ENCODE measurements at regions not wholly inside any gene's neighbourhood (a gene's known extent, or its start where the extent isn't known, plus 50 kb on each side); places are given as distances from the start of the nearest gene placed in this dataset.

- Histone ChIP-seq H3K9me3 (ENCODE audit: control insufficient read depth in 2 of 2, insufficient read depth in 1 of 2, low read depth in 1 of 2, low read length in 1 of 2) (no peaks in the 10 kb centered on the region), H3K27me3 (ENCODE audit: control insufficient read depth in 3 of 3, insufficient read depth in 3 of 3, low read length in 3 of 3) (peaks cover 0 to 3% (median 0%) of the 10 kb centered on the region in 3 donors), H3K4me3 (ENCODE audit: low read depth in 1 of 3, low read length in 3 of 3) (no peak overlapping the region), H3K4me1 (ENCODE audit: control insufficient read depth in 3 of 3, insufficient read depth in 2 of 3, low read depth in 1 of 3, low read length in 2 of 3) (no peaks in the 10 kb centered on the region), H3K27ac (ENCODE audit: low read depth in 1 of 3, low read length in 2 of 3) (no peak overlapping the region), H3K36me3 (ENCODE audit: control insufficient read depth in 3 of 3, insufficient read depth in 2 of 3, low read depth in 1 of 3, low read length in 3 of 3) (no peaks in the 10 kb centered on the region)
- FAIRE-seq (no peak), DNase-seq (no peak)
Measured at GRCh38 chr7:132023466-132023865, 467.0 kb upstream of the PODXL start.

- Histone ChIP-seq H3K27ac (ENCODE audit: low read depth in 1 of 3, low read length in 2 of 3) (no peak overlapping the region), H3K4me1 (ENCODE audit: control insufficient read depth in 3 of 3, insufficient read depth in 2 of 3, low read depth in 1 of 3, low read length in 2 of 3) (no peaks in the 10 kb centered on the region), H3K9me3 (ENCODE audit: control insufficient read depth in 2 of 2, insufficient read depth in 1 of 2, low read depth in 1 of 2, low read length in 1 of 2) (no peaks in the 10 kb centered on the region), H3K27me3 (ENCODE audit: control insufficient read depth in 3 of 3, insufficient read depth in 3 of 3, low read length in 3 of 3) (peaks cover 0 to 3% (median 0%) of the 10 kb centered on the region in 3 donors), H3K36me3 (ENCODE audit: control insufficient read depth in 3 of 3, insufficient read depth in 2 of 3, low read depth in 1 of 3, low read length in 3 of 3) (no peaks in the 10 kb centered on the region), H3K4me3 (ENCODE audit: low read depth in 1 of 3, low read length in 3 of 3) (no peak overlapping the region)
- FAIRE-seq (no peak), DNase-seq (no peak)
- 18 to 54% (median 50%) methylated on average over 1 of the region's 1 CpG for WGBS, 3 donors
Measured at GRCh38 chr7:132022188-132022587, 465.8 kb upstream of the PODXL start.

- H3K36me3 ChIP-seq (ENCODE audit: control insufficient read depth in 3 of 3, insufficient read depth in 2 of 3, low read depth in 1 of 3, low read length in 3 of 3), result no peaks in the 10 kb centered on the region
- no peak overlapping the region for H3K27ac ChIP-seq (ENCODE audit: low read depth in 1 of 3, low read length in 2 of 3)
- WGBS, 3 donors, result 16 to 32% (median 31%) methylated on average over 1 of the region's 1 CpG
- FAIRE-seq (no peak), DNase-seq (peak; percentile 28 to 69)
- H3K4me3 ChIP-seq (ENCODE audit: low read depth in 1 of 3, low read length in 3 of 3), result no peak overlapping the region
- peaks cover 0 to 3% (median 0%) of the 10 kb centered on the region in 3 donors for H3K27me3 ChIP-seq (ENCODE audit: control insufficient read depth in 3 of 3, insufficient read depth in 3 of 3, low read length in 3 of 3)
- H3K4me1 ChIP-seq (ENCODE audit: control insufficient read depth in 3 of 3, insufficient read depth in 2 of 3, low read depth in 1 of 3, low read length in 2 of 3), result no peaks in the 10 kb centered on the region
- no peaks in the 10 kb centered on the region for H3K9me3 ChIP-seq (ENCODE audit: control insufficient read depth in 2 of 2, insufficient read depth in 1 of 2, low read depth in 1 of 2, low read length in 1 of 2)
Measured at GRCh38 chr7:132019703-132020102, 463.3 kb upstream of the PODXL start.

GRCh38 chr7:132009778-132010177, 453.4 kb upstream of the PODXL start:
- WGBS, 3 donors, result 51 to 75% (median 55%) methylated on average over 4 of the region's 4 CpGs

GRCh38 chr7:132004529-132004928, 448.1 kb upstream of the PODXL start:
- Histone ChIP-seq H3K4me3 (ENCODE audit: low read depth in 1 of 3, low read length in 3 of 3) (no peak overlapping the region), H3K9me3 (ENCODE audit: control insufficient read depth in 2 of 2, insufficient read depth in 1 of 2, low read depth in 1 of 2, low read length in 1 of 2) (peaks cover 0 to 6% of the 10 kb centered on the region in 2 donors), H3K36me3 (ENCODE audit: control insufficient read depth in 3 of 3, insufficient read depth in 2 of 3, low read depth in 1 of 3, low read length in 3 of 3) (no peaks in the 10 kb centered on the region), H3K4me1 (ENCODE audit: control insufficient read depth in 3 of 3, insufficient read depth in 2 of 3, low read depth in 1 of 3, low read length in 2 of 3) (no peaks in the 10 kb centered on the region), H3K27ac (ENCODE audit: low read depth in 1 of 3, low read length in 2 of 3) (no peak overlapping the region), H3K27me3 (ENCODE audit: control insufficient read depth in 3 of 3, insufficient read depth in 3 of 3, low read length in 3 of 3) (no peaks in the 10 kb centered on the region)
- 62 to 72% (median 62%) methylated on average over 5 of the region's 5 CpGs for WGBS, 3 donors
- DNase-seq, result no peak
- FAIRE-seq, result no peak

More at GRCh38 chr7:132009778-132010177, 453.4 kb upstream of the PODXL start:
- H3K27me3 ChIP-seq (ENCODE audit: control insufficient read depth in 3 of 3, insufficient read depth in 3 of 3, low read length in 3 of 3), result no peaks in the 10 kb centered on the region
- no peaks in the 10 kb centered on the region for H3K4me1 ChIP-seq (ENCODE audit: control insufficient read depth in 3 of 3, insufficient read depth in 2 of 3, low read depth in 1 of 3, low read length in 2 of 3)
- no peak for FAIRE-seq
- no peak for DNase-seq
- H3K9me3 ChIP-seq (ENCODE audit: control insufficient read depth in 2 of 2, insufficient read depth in 1 of 2, low read depth in 1 of 2, low read length in 1 of 2), result peaks cover 0 to 12% of the 10 kb centered on the region in 2 donors
- H3K4me3 ChIP-seq (ENCODE audit: low read depth in 1 of 3, low read length in 3 of 3), result no peak overlapping the region
- H3K36me3 ChIP-seq (ENCODE audit: control insufficient read depth in 3 of 3, insufficient read depth in 2 of 3, low read depth in 1 of 3, low read length in 3 of 3), result no peaks in the 10 kb centered on the region
- H3K27ac ChIP-seq (ENCODE audit: low read depth in 1 of 3, low read length in 2 of 3), result no peak overlapping the region

GRCh38 chr7:132002343-132002968, 446.0 kb upstream of the PODXL start:
- Histone ChIP-seq H3K4me3 (ENCODE audit: low read depth in 1 of 3, low read length in 3 of 3) (no peak overlapping the region), H3K27me3 (ENCODE audit: control insufficient read depth in 3 of 3, insufficient read depth in 3 of 3, low read length in 3 of 3) (no peaks in the 10 kb centered on the region), H3K9me3 (ENCODE audit: control insufficient read depth in 2 of 2, insufficient read depth in 1 of 2, low read depth in 1 of 2, low read length in 1 of 2) (no peaks in the 10 kb centered on the region), H3K4me1 (ENCODE audit: control insufficient read depth in 3 of 3, insufficient read depth in 2 of 3, low read depth in 1 of 3, low read length in 2 of 3) (no peaks in the 10 kb centered on the region), H3K36me3 (ENCODE audit: control insufficient read depth in 3 of 3, insufficient read depth in 2 of 3, low read depth in 1 of 3, low read length in 3 of 3) (no peaks in the 10 kb centered on the region), H3K27ac (ENCODE audit: low read depth in 1 of 3, low read length in 2 of 3) (no peak overlapping the region)
- 79 to 91% (median 82%) methylated on average over 3 of the region's 3 CpGs for WGBS, 3 donors
- DNase-seq (no peak), FAIRE-seq (no peak)

- no peak overlapping the region for H3K4me3 ChIP-seq (ENCODE audit: low read depth in 1 of 3, low read length in 3 of 3)
- WGBS, 3 donors, result 52 to 65% (median 59%) methylated on average over 2 of the region's 2 CpGs
- DNase-seq (no peak), FAIRE-seq (no peak)
- no peaks in the 10 kb centered on the region for H3K9me3 ChIP-seq (ENCODE audit: control insufficient read depth in 2 of 2, insufficient read depth in 1 of 2, low read depth in 1 of 2, low read length in 1 of 2)
- H3K4me1 ChIP-seq (ENCODE audit: control insufficient read depth in 3 of 3, insufficient read depth in 2 of 3, low read depth in 1 of 3, low read length in 2 of 3), result no peaks in the 10 kb centered on the region
- no peak overlapping the region for H3K27ac ChIP-seq (ENCODE audit: low read depth in 1 of 3, low read length in 2 of 3)
- no peaks in the 10 kb centered on the region for H3K36me3 ChIP-seq (ENCODE audit: control insufficient read depth in 3 of 3, insufficient read depth in 2 of 3, low read depth in 1 of 3, low read length in 3 of 3)
- no peaks in the 10 kb centered on the region for H3K27me3 ChIP-seq (ENCODE audit: control insufficient read depth in 3 of 3, insufficient read depth in 3 of 3, low read length in 3 of 3)
Measured at GRCh38 chr7:132001146-132001545, 444.7 kb upstream of the PODXL start.

GRCh38 chr7:131999193-131999592, 442.8 kb upstream of the PODXL start:
- H3K4me1 ChIP-seq (ENCODE audit: control insufficient read depth in 3 of 3, insufficient read depth in 2 of 3, low read depth in 1 of 3, low read length in 2 of 3), result no peaks in the 10 kb centered on the region
- H3K4me3 ChIP-seq (ENCODE audit: low read depth in 1 of 3, low read length in 3 of 3), result no peak overlapping the region
- no peaks in the 10 kb centered on the region for H3K27me3 ChIP-seq (ENCODE audit: control insufficient read depth in 3 of 3, insufficient read depth in 3 of 3, low read length in 3 of 3)
- no peaks in the 10 kb centered on the region for H3K36me3 ChIP-seq (ENCODE audit: control insufficient read depth in 3 of 3, insufficient read depth in 2 of 3, low read depth in 1 of 3, low read length in 3 of 3)
- no peaks in the 10 kb centered on the region for H3K9me3 ChIP-seq (ENCODE audit: control insufficient read depth in 2 of 2, insufficient read depth in 1 of 2, low read depth in 1 of 2, low read length in 1 of 2)
- 75 to 86% (median 85%) methylated on average over 4 of the region's 4 CpGs for WGBS, 3 donors
- DNase-seq (no peak), FAIRE-seq (no peak)
- no peak overlapping the region for H3K27ac ChIP-seq (ENCODE audit: low read depth in 1 of 3, low read length in 2 of 3)

- H3K27me3 ChIP-seq (ENCODE audit: control insufficient read depth in 3 of 3, insufficient read depth in 3 of 3, low read length in 3 of 3), result no peaks in the 10 kb centered on the region
- no peaks in the 10 kb centered on the region for H3K4me1 ChIP-seq (ENCODE audit: control insufficient read depth in 3 of 3, insufficient read depth in 2 of 3, low read depth in 1 of 3, low read length in 2 of 3)
- H3K27ac ChIP-seq (ENCODE audit: low read depth in 1 of 3, low read length in 2 of 3), result no peak overlapping the region
- whole genome bisulfite sequencing, 3 donors, result 80 to 91% (median 82%) methylated on average over 2 of the region's 2 CpGs
- no peaks in the 10 kb centered on the region for H3K36me3 ChIP-seq (ENCODE audit: control insufficient read depth in 3 of 3, insufficient read depth in 2 of 3, low read depth in 1 of 3, low read length in 3 of 3)
- no peak for FAIRE-seq
- H3K4me3 ChIP-seq (ENCODE audit: low read depth in 1 of 3, low read length in 3 of 3), result no peak overlapping the region
- H3K9me3 ChIP-seq (ENCODE audit: control insufficient read depth in 2 of 2, insufficient read depth in 1 of 2, low read depth in 1 of 2, low read length in 1 of 2), result no peaks in the 10 kb centered on the region
- DNase-seq, result no peak
Measured at GRCh38 chr7:131995324-131995723, 438.9 kb upstream of the PODXL start.

All from small intestine (tissue), 7 donors.